Stimulated activated CD4-positive, alpha-beta T cell treated with anti-CD3 and anti-CD28 coated beads, Interleukin-4, amount 100 ng/mL, for 4 hours (primary cell): ENCODE measurements at regions not wholly inside any gene's neighbourhood (a gene's known extent, or its start where the extent isn't known, plus 50 kb on each side); places are given as distances from the start of the nearest gene placed in this dataset.

Experiments
- DNase-seq, 2 experiments: peaks; one replicate each; pipeline ENCODE4 v3.0.0-alpha.2; 2020

- DNase-seq = no peak
Measured at GRCh38 chr3:68049776-68050175, 395.4 kb upstream of the SUCLG2 start.

DNA sequence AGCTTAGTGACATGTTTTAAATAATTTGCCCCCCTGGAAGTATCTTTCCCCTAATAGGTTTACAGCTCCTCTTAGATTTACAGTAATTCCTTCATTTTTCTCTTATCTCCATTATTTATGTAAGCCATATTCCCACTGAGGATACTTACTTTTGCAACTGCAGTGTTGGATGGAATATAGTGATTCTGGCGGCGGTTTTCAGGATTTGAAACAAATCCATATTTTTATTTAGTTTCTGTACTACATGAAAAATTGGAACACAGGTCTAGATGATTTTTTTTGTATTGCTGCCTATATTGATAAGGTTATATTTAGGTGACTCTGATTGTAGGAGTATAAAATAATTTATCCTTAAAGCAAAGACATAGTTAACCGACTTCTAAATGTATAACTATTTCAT is 391.6 kb upstream of the SUCLG2 start:
- DNase-seq = no peak

GRCh38 chr3:68033867-68034266 is 379.5 kb upstream of the SUCLG2 start:
- DNase-seq = no peak

- DNase-seq = no peak
Measured at GRCh38 chr3:68032209-68032608, 377.8 kb upstream of the SUCLG2 start.

DNA sequence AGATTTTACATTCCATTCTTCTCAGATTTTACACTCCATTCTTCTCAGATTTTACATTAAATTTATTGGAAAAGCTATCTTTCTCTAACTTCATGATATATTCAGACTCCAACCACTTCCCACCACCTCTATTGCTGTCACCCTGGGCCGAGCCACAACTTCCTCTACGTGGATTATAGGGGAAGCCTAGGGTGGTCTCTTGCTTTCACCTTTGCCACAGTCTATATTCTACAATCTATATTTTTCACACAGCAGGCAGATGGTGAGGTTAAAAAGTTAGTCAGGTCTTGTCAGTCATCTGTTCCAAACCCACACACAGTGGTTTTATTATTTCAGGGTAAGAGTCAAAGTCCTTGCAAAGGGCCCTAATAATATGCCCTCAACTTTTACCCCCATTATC is 370.8 kb upstream of the SUCLG2 start:
- no peak for DNase-seq

- no peak for DNase-seq
Measured at GRCh38 chr3:68019876-68020275, 365.5 kb upstream of the SUCLG2 start.

- no peak for DNase-seq
Measured at GRCh38 chr3:68018275-68018674, 363.9 kb upstream of the SUCLG2 start.

DNA sequence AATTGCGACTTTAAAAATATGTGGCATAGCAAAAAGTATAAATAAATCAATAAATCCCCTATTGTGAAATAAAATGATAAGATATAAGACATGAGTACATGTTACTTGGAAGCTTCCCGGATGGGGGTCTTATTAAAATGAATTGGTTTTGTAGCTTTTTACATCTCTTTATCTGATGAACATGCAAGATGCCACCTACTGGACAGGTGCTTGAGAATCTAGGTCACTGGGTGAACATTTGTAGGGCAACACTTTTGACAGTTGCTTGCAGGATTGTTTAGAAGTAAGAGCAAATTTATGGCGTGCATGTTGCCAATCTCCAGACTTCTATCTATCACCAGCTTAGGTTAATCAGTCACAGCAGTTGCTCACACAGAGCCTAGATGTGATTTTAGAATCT is 362.7 kb upstream of the SUCLG2 start:
- no peak for DNase-seq

GRCh38 chr3:68009900-68010299 is 355.5 kb upstream of the SUCLG2 start:
- no peak for DNase-seq

- DNase-seq = peak in 1 of 2 experiments; percentile 12
Measured at GRCh38 chr3:68007621-68008226, 353.3 kb upstream of the SUCLG2 start.

DNA sequence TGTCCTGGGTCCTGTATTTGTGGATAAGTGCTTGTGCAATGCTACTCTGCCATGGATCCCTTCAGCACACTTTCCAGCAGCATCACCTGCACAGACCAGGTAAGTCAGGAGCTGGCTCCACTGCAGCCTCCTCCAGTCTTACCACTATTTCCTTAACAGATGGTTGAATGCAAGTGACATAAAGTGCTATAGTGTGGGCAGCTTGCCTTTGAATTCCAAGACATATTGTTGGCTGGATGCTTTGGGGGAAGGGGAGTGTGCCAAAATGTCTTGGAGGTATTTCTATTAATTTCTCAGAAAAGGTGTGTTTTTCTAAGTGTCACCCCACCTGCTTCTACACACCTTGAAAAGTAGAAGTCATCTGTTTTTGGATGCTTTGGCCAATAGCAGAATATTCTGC is 352.2 kb upstream of the SUCLG2 start:
- DNase-seq = no peak

- DNase-seq = no peak
Measured at GRCh38 chr3:68004091-68004490, 349.7 kb upstream of the SUCLG2 start.

GRCh38 chr3:67998281-67998680 is 343.9 kb upstream of the SUCLG2 start:
- DNase-seq = no peak

GRCh38 chr3:67995206-67995605 is 340.8 kb upstream of the SUCLG2 start:
- DNase-seq = no peak

GRCh38 chr3:67986706-67987105 is 332.3 kb upstream of the SUCLG2 start:
- DNase-seq = no peak

GRCh38 chr3:67983166-67983565 is 328.8 kb upstream of the SUCLG2 start:
- DNase-seq = no peak

- DNase-seq = no peak
Measured at GRCh38 chr3:67981077-67981476, 326.7 kb upstream of the SUCLG2 start.

DNA sequence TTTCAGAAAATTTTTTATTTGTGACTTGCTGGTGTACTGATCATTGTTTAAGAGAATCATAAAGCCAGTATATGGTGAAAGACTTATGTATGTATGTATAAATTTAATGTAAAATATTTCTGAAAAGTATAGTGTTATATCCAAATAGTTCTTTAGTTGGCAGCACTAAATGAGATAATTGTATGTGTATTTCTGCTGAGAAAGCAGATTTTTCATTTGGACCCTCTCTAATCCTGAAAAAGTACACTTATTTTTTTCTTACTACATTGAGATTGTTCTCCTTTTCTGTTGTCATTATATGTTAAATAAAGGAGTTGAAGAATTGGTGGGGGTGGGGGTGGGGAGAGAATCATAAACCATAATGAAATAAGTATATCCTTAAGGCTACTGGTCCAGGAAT is 324.9 kb upstream of the SUCLG2 start:
- DNase-seq = no peak

GRCh38 chr3:67977762-67978161 is 323.4 kb upstream of the SUCLG2 start:
- no peak for DNase-seq

- DNase-seq = no peak
Measured at GRCh38 chr3:67976663-67977062, 322.3 kb upstream of the SUCLG2 start.

- DNase-seq = no peak
Measured at GRCh38 chr3:67964596-67964995, 310.2 kb upstream of the SUCLG2 start.

GRCh38 chr3:67957268-67957667 is 302.9 kb upstream of the SUCLG2 start:
- DNase-seq = no peak

- DNase-seq = peak; percentile 15 to 43
Measured at GRCh38 chr3:67947808-67948508, 293.5 kb upstream of the SUCLG2 start.

GRCh38 chr3:67946436-67946835 is 292.0 kb upstream of the SUCLG2 start:
- DNase-seq = no peak

DNA sequence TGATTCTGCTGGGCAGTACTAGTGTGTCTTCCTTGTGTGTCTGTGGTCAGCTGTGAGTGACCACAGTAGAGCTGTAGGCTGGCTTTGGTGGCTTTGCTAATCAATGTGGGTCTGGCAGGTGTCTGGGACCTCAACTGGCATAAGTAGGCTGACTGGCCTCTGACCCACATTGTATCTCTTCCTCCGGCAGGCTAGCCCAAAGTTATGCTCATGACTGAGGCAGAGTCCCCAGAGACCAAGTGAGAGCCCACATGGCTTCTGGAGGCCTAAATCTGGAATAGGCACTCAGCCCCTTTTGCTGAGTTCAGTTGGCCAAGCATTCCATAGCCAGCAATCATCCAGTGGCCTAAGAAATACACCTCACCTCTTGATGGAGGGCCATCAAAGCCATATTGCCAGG is 289.1 kb upstream of the SUCLG2 start:
- no peak for DNase-seq
